ENCODE measurements at regions not wholly inside any gene's neighbourhood (a gene's known extent, or its start where the extent isn't known, plus 50 kb on each side); places are given as distances from the start of the nearest gene placed in this dataset.

DNA sequence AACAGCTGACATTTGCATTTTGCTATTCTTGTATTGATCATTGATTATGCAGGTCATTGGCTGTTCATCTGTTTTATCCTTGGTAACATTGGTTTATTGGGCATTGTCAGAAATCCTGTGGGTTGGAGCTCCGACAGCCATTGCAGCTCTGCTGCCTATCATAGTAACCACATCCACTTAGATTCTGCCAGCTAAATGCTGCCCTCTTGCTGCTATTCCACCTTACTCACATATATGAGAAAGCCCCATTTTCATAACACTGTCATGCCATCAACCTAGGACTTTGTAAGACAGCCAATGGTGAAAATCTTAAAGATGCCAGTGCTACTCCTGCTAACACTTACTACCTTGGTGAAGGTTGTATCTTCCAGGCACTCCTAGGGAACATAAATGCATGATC, 187.3 kb upstream of the CXCL13 start:
- no peaks in the 10 kb centered on the region for H3K4me1 ChIP-seq (ENCODE audit: control insufficient read depth in 4 of 4, insufficient read depth in 4 of 4, low read length in 3 of 4)
- WGBS = 61% methylated on average over 1 of the region's 1 CpG
- H3K9me3 ChIP-seq (ENCODE audit: control insufficient read depth in 4 of 4, low read length in 3 of 4) = no peaks in the 10 kb centered on the region
- no peaks in the 10 kb centered on the region for H3K27me3 ChIP-seq (ENCODE audit: control insufficient read depth in 4 of 4, insufficient read depth in 4 of 4, low read length in 3 of 4)
- TF ChIP-seq SP1 (IDR thresholded peaks at IDR 0.05) (no peak), RAD21 (IDR thresholded peaks at IDR 0.05) (peak; percentile 16 to 47)
- no peak for DNase-seq (ENCODE audit: low spot score)
- H3K36me3 ChIP-seq (ENCODE audit: control insufficient read depth in 4 of 4, insufficient read depth in 3 of 4, low read depth in 1 of 4, low read length in 3 of 4) = no peaks in the 10 kb centered on the region
- H3K4me3 ChIP-seq (ENCODE audit: low read depth in 1 of 3, low read length in 3 of 3) = no peak overlapping the region
- H3K27ac ChIP-seq (ENCODE audit: low read depth in 1 of 2, low read length in 2 of 2) = no peak overlapping the region
- no peak overlapping the region for H3K9ac ChIP-seq (ENCODE audit: low read depth in 1 of 2, low read length in 2 of 2)

DNA sequence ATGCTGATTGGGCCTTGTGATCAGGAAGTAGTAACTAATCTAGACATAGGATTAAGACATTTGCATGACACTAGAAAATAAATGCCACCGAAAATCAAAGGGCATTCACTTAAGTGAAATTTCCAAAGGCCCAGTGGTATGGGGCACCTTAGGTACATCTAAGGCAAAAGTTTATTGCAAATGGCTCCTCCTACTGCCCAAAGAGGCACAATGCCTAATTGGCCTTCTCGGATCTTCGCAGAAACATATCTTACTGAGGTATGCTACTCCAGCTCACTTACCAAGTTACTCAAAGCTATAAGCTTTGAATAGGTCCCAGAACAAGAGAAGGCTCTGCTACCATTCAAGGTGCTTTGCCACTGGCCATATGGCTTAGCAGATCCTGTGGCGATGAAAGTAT, 174.8 kb upstream of the CXCL13 start:
- DNase-seq (ENCODE audit: low spot score) = no peak
- no peak overlapping the region for H3K27ac ChIP-seq (ENCODE audit: low read depth in 1 of 2, low read length in 2 of 2)
- WGBS = 95% methylated on average over 4 of the region's 4 CpGs

More for the DNA sequence above, 174.8 kb upstream of the CXCL13 start:
- no peaks in the 10 kb centered on the region for H3K27me3 ChIP-seq (ENCODE audit: control insufficient read depth in 4 of 4, insufficient read depth in 4 of 4, low read length in 3 of 4)
- H3K9ac ChIP-seq (ENCODE audit: low read depth in 1 of 2, low read length in 2 of 2) = no peak overlapping the region
- TF ChIP-seq, protein P1, sequence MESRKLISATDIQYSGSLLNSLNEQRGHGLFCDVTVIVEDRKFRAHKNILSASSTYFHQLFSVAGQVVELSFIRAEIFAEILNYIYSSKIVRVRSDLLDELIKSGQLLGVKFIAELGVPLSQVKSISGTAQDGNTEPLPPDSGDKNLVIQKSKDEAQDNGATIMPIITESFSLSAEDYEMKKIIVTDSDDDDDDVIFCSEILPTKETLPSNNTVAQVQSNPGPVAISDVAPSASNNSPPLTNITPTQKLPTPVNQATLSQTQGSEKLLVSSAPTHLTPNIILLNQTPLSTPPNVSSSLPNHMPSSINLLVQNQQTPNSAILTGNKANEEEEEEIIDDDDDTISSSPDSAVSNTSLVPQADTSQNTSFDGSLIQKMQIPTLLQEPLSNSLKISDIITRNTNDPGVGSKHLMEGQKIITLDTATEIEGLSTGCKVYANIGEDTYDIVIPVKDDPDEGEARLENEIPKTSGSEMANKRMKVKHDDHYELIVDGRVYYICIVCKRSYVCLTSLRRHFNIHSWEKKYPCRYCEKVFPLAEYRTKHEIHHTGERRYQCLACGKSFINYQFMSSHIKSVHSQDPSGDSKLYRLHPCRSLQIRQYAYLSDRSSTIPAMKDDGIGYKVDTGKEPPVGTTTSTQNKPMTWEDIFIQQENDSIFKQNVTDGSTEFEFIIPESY (IDR thresholded peaks at IDR 0.05) = no peak
- TF ChIP-seq RXRA (IDR thresholded peaks at IDR 0.05) (no peak), JUND (IDR thresholded peaks at IDR 0.05) (no peak), GABPA (IDR thresholded peaks at IDR 0.05 in 1 of 2, conservative IDR thresholded peaks at IDR 0.05 in 1 of 2) (no peak), YY1 (IDR thresholded peaks at IDR 0.05) (no peak), EGR1 (IDR thresholded peaks at IDR 0.05; ENCODE audit: low read depth in 2 of 2) (no peak), FOXA1 (IDR thresholded peaks at IDR 0.05) (no peak), SP1 (IDR thresholded peaks at IDR 0.05) (no peak), RAD21 (IDR thresholded peaks at IDR 0.05) (no peak), HNF4G (IDR thresholded peaks at IDR 0.05) (no peak), FOXA2 (IDR thresholded peaks at IDR 0.05) (no peak), HNF4A (conservative IDR thresholded peaks at IDR 0.05) (no peak), TAF1 (conservative IDR thresholded peaks at IDR 0.05) (no peak), NR2F2 (IDR thresholded peaks at IDR 0.05) (no peak)
- TF ChIP-seq, protein P2, sequence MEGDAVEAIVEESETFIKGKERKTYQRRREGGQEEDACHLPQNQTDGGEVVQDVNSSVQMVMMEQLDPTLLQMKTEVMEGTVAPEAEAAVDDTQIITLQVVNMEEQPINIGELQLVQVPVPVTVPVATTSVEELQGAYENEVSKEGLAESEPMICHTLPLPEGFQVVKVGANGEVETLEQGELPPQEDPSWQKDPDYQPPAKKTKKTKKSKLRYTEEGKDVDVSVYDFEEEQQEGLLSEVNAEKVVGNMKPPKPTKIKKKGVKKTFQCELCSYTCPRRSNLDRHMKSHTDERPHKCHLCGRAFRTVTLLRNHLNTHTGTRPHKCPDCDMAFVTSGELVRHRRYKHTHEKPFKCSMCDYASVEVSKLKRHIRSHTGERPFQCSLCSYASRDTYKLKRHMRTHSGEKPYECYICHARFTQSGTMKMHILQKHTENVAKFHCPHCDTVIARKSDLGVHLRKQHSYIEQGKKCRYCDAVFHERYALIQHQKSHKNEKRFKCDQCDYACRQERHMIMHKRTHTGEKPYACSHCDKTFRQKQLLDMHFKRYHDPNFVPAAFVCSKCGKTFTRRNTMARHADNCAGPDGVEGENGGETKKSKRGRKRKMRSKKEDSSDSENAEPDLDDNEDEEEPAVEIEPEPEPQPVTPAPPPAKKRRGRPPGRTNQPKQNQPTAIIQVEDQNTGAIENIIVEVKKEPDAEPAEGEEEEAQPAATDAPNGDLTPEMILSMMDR (IDR thresholded peaks at IDR 0.05; ENCODE audit: low read depth, low read length, missing input control) = no peak
- TF ChIP-seq, protein P3, sequence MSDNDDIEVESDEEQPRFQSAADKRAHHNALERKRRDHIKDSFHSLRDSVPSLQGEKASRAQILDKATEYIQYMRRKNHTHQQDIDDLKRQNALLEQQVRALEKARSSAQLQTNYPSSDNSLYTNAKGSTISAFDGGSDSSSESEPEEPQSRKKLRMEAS (IDR thresholded peaks at IDR 0.05) = no peak
- TF ChIP-seq, protein P4, sequence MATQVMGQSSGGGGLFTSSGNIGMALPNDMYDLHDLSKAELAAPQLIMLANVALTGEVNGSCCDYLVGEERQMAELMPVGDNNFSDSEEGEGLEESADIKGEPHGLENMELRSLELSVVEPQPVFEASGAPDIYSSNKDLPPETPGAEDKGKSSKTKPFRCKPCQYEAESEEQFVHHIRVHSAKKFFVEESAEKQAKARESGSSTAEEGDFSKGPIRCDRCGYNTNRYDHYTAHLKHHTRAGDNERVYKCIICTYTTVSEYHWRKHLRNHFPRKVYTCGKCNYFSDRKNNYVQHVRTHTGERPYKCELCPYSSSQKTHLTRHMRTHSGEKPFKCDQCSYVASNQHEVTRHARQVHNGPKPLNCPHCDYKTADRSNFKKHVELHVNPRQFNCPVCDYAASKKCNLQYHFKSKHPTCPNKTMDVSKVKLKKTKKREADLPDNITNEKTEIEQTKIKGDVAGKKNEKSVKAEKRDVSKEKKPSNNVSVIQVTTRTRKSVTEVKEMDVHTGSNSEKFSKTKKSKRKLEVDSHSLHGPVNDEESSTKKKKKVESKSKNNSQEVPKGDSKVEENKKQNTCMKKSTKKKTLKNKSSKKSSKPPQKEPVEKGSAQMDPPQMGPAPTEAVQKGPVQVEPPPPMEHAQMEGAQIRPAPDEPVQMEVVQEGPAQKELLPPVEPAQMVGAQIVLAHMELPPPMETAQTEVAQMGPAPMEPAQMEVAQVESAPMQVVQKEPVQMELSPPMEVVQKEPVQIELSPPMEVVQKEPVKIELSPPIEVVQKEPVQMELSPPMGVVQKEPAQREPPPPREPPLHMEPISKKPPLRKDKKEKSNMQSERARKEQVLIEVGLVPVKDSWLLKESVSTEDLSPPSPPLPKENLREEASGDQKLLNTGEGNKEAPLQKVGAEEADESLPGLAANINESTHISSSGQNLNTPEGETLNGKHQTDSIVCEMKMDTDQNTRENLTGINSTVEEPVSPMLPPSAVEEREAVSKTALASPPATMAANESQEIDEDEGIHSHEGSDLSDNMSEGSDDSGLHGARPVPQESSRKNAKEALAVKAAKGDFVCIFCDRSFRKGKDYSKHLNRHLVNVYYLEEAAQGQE (IDR thresholded peaks at IDR 0.05) = no peak
- TF ChIP-seq, protein P5, sequence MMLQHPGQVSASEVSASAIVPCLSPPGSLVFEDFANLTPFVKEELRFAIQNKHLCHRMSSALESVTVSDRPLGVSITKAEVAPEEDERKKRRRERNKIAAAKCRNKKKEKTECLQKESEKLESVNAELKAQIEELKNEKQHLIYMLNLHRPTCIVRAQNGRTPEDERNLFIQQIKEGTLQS (IDR thresholded peaks at IDR 0.05) = no peak
- peaks cover 0 to 8% (median 4%) of the 10 kb centered on the region in 4 donors for H3K4me1 ChIP-seq (ENCODE audit: control insufficient read depth in 4 of 4, insufficient read depth in 4 of 4, low read length in 3 of 4)
- no peak overlapping the region for H3K4me3 ChIP-seq (ENCODE audit: low read depth in 1 of 3, low read length in 3 of 3)
- no peaks in the 10 kb centered on the region for H3K36me3 ChIP-seq (ENCODE audit: control insufficient read depth in 4 of 4, insufficient read depth in 3 of 4, low read depth in 1 of 4, low read length in 3 of 4)
- H3K9me3 ChIP-seq (ENCODE audit: control insufficient read depth in 4 of 4, low read length in 3 of 4) = no peaks in the 10 kb centered on the region
